Dendritic cell treated with granulocyte-macrophage colony-stimulating factor and Interleukin-4, amounts not matched to agents 40 ng/mL and 50 ng/mL, for 4 days (primary cell): ENCODE measurements at regions not wholly inside any gene's neighbourhood (a gene's known extent, or its start where the extent isn't known, plus 50 kb on each side); places are given as distances from the start of the nearest gene placed in this dataset.
"Not testable (repeated sequence)": the region's sequence is repeated elsewhere in the genome, so short reads cannot be mapped to it uniquely, and the experiment has no call there.

Source experiments
- H3K27ac Mint-ChIP-seq: one replicate; pipeline ENCODE4 v1.8.0; 2022; ENCODE audit warnings: mild to moderate bottlenecking, mixed read lengths
- H3K27me3 Mint-ChIP-seq: one replicate; pipeline ENCODE4 v1.8.0; 2022; ENCODE audit warnings: mild to moderate bottlenecking, mixed read lengths
- H3K36me3 Mint-ChIP-seq: one replicate; pipeline ENCODE4 v1.8.0; 2022; ENCODE audit warnings: low read depth, mixed read lengths
- H3K4me1 Mint-ChIP-seq: one replicate; pipeline ENCODE4 v1.8.0; 2022; ENCODE audit warnings: low read depth, mixed read lengths
- H3K4me3 Mint-ChIP-seq: one replicate; pipeline ENCODE4 v1.8.0; 2022; ENCODE audit warnings: mild to moderate bottlenecking, moderate library complexity, mixed read lengths
- H3K9me3 Mint-ChIP-seq: one replicate; pipeline ENCODE4 v1.8.0; 2022; ENCODE audit warnings: mixed read lengths
- intact Hi-C: fragments of 100-400 bp; cut with micrococcal nuclease; formaldehyde crosslinking; loops from one replicate; pipeline ENCODE4 v1.15.0; 2022

DNA sequence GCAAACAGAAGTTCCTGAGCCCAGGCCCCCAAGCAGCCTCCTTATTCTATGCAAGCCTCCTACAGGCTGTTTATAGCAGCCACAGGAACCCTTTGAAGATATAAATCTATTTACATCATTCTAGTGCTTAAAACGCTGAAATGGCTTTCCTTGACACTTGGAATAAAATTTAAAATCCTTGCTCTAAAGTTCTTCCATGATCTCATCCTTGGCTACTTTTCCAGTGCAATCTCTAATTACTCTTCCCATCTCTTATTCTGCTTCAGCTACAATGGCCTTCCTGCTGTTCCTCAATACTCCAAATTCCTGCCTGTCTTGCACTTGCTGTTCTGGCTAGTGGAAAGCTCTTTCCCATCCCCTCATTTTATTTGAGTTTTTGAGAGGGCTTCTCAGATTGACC, 634.2 kb upstream of the NR3C2 start:
- Mint-ChIP-seq H3K4me3 (no peak overlapping the region), H3K36me3 (no peaks in the 10 kb centered on the region), H3K9me3 (peaks cover 38% of the 10 kb centered on the region), H3K27me3 (no peaks in the 10 kb centered on the region), H3K27ac (no peak overlapping the region), H3K4me1 (no peaks in the 10 kb centered on the region)
- intact Hi-C loops: no loop called here

DNA sequence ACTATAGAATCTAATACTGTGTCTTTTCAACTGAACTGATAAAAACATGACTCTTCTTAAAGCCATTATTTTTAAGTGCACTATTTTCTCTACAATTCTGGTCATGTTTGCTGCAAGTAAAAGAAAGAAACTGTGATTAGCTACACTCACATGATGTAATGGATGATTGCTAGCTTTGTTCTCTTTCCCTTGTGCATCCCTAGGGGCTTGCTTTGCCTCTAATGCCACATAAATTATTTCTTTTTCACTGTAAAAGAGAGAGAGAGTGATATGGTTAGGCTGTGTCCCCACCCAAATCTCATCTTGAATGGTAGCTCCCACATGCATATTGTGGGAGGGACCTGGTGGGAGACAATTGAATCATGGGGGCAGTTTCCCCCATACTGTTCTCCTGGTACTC, 630.2 kb upstream of the NR3C2 start:
- Mint-ChIP-seq H3K9me3 (peaks cover 38% of the 10 kb centered on the region), H3K4me3 (no peak overlapping the region), H3K27ac (no peak overlapping the region), H3K27me3 (no peaks in the 10 kb centered on the region), H3K36me3 (no peaks in the 10 kb centered on the region), H3K4me1 (no peaks in the 10 kb centered on the region)
- intact Hi-C loops: no loop called here

DNA sequence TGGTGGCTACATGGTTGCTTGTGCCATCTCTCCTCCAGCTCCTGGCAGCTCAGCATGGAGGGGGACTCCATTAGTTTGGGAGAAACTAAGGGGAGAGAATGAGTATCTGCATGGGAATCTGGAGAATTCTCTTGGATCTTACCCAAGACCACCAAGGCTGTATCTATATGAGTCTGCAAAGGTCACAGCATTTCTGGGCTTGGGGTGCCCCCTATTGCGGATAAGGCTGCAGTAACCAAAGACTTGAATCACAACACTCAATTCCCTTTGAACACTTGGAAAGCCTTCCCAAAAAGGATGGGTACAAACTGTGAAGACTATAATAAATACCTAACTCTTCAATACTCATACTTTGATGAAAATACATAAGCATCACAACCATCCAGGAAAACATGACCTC, 623.5 kb upstream of the NR3C2 start:
- H3K4me3 Mint-ChIP-seq: no peak overlapping the region
- no peaks in the 10 kb centered on the region for H3K36me3 Mint-ChIP-seq
- H3K27me3 Mint-ChIP-seq: no peaks in the 10 kb centered on the region
- intact Hi-C loops: no loop called here
- no peak overlapping the region for H3K27ac Mint-ChIP-seq
- H3K9me3 Mint-ChIP-seq: peaks cover 48% of the 10 kb centered on the region
- no peaks in the 10 kb centered on the region for H3K4me1 Mint-ChIP-seq

DNA sequence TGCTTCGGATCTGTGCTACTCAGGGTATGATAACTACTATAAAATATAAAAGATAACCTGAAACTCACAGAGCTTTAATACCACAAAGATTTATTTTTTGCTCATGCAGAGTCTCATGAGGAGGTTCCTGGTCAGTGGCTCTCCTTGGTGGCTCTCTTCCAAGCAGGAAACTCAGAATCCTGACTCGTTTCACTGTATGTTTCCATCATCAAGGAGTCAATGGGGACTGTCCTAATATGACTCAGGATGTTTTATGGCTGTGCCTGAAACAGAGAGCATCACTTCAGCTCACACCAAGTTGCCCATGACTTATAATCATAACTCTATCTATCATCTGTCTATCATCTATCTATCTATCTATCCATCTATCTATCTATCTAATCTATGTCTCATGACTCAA, 620.8 kb upstream of the NR3C2 start:
- no peaks in the 10 kb centered on the region for H3K4me1 Mint-ChIP-seq

DNA sequence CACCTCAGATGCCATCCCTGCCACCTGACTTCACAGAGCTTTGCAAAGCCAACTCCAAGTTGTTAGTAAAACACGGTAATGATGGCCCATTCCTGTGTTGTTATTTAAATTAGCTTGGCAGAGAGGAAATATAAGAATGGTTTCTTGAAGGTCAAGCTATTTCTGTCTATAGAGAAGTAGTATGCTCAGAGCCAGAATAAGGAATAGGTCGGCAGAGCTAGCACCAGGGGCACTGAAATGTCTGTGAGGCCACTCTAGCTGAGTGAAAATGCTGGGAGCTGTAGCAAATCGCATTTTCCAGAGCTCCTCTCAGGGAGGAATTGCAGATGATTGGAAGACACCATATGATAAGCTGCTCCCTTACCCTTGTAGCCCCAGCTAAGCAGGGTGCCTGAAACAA, 615.4 kb upstream of the NR3C2 start:
- intact Hi-C loops: no loop called here
- H3K27me3 Mint-ChIP-seq: no peaks in the 10 kb centered on the region
- no peak overlapping the region for H3K27ac Mint-ChIP-seq
- H3K9me3 Mint-ChIP-seq: no peaks in the 10 kb centered on the region
- no peak overlapping the region for H3K4me3 Mint-ChIP-seq
- H3K36me3 Mint-ChIP-seq: no peaks in the 10 kb centered on the region
- no peaks in the 10 kb centered on the region for H3K4me1 Mint-ChIP-seq

More for the DNA sequence above, 620.8 kb upstream of the NR3C2 start:
- Mint-ChIP-seq H3K27me3 (no peaks in the 10 kb centered on the region), H3K27ac (no peak overlapping the region), H3K36me3 (no peaks in the 10 kb centered on the region), H3K4me3 (no peak overlapping the region), H3K9me3 (peaks cover 44% of the 10 kb centered on the region)
- intact Hi-C loops: no loop called here

DNA sequence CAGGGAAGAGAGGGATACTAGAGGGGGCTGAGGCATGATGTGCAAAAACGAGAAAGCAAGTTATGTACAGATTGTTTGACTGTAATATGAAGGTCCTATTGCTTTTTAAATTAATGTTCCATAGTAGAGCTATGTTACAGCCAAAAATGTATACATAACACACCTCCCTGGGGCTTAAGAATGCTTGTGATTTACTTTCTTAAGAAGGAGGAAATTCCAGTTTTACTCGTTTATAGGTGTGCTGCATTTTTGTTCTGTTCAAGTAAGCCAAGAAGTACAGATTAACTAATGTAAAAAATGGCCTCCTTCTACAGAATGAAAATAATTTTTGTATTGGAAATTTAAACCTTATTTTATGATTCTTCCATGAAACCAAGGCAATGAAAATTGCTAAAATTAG, 614.4 kb upstream of the NR3C2 start:
- Mint-ChIP-seq H3K4me1 (no peaks in the 10 kb centered on the region), H3K4me3 (no peak overlapping the region), H3K27me3 (no peaks in the 10 kb centered on the region), H3K36me3 (no peaks in the 10 kb centered on the region), H3K27ac (no peak overlapping the region), H3K9me3 (no peaks in the 10 kb centered on the region)
- intact Hi-C loops: no loop called here

DNA sequence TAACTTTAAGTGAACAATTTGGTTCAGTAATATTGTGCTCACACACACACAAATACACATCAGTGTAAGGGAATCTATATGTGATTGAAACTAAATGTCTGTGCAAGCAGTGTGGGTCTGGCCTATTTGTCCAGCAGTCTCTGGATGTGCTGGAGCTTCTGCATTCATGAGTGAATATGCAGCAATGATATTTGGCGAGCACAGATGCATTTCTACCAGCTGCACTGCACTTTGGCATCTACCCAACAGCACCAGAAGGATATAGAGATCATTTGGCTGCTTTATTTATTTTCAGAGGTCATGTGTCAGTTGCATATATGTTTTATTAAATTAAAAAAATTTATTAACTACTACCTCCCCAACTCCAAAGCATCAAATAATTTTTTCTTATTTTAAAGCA, 613.4 kb upstream of the NR3C2 start:
- no peak overlapping the region for H3K27ac Mint-ChIP-seq
- no peaks in the 10 kb centered on the region for H3K4me1 Mint-ChIP-seq
- no peaks in the 10 kb centered on the region for H3K36me3 Mint-ChIP-seq
- H3K27me3 Mint-ChIP-seq: no peaks in the 10 kb centered on the region
- intact Hi-C loops: no loop called here
- H3K4me3 Mint-ChIP-seq: no peak overlapping the region
- no peaks in the 10 kb centered on the region for H3K9me3 Mint-ChIP-seq

DNA sequence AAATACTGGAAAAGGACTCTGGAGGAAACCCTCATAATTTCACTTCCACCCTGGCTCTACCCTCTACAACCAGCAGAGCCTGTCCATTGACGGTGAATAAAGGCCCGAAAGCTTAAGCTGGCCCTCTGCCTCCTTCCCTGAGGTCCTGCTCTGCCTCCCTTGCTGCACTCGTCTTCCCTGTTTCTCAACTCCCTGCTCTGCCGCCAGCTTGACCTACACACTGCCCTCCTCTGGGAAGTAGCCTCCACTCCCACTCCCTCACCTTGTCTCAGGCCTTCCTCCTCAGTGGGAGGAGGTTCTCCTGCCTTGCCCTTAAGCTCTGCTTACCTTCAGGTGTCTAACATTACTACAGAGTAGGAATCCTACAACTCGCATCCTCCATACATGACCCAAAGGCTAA, 608.6 kb upstream of the NR3C2 start:
- Mint-ChIP-seq H3K36me3 (no peaks in the 10 kb centered on the region), H3K27me3 (no peaks in the 10 kb centered on the region), H3K27ac (no peak overlapping the region), H3K4me3 (no peak overlapping the region), H3K9me3 (no peaks in the 10 kb centered on the region), H3K4me1 (no peaks in the 10 kb centered on the region)
- intact Hi-C loops: no loop called here

DNA sequence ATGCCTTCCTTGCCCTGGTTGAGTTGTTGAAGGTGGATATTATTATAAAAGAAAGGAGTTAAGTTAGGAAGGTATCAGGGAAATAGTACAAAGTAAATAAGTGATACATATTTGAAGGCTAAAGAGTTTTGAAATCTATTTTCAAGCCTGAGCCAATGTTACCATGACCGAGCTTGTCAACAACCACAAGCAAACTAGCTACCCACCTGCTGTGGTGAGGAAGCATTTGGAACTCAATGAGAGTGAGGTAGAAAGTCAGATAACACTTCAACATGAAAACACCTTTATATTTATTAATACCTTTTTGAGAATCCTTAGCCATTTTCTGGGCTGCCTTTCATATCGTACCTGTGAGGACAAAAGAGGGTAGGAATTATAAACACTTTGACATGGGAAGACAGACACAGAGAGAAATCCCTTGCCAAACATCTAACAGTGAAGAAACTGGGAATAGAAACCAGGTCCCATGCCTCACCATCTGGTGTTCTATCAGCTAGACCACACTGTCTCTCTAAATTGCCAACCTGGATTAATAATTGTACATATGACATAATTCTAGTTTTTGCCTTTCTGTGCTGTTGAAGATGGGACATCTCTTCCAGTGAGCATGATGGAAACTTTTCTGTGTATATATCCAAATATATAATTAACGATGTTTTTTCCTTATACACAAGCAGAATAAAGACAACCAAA, 606.4 kb upstream of the NR3C2 start:
- Mint-ChIP-seq H3K36me3 (no peaks in the 10 kb centered on the region), H3K27me3 (no peaks in the 10 kb centered on the region), H3K4me1 (no peaks in the 10 kb centered on the region), H3K4me3 (no peak overlapping the region), H3K9me3 (peaks cover 9% of the 10 kb centered on the region), H3K27ac (no peak overlapping the region)
- intact Hi-C loops: no loop called here

DNA sequence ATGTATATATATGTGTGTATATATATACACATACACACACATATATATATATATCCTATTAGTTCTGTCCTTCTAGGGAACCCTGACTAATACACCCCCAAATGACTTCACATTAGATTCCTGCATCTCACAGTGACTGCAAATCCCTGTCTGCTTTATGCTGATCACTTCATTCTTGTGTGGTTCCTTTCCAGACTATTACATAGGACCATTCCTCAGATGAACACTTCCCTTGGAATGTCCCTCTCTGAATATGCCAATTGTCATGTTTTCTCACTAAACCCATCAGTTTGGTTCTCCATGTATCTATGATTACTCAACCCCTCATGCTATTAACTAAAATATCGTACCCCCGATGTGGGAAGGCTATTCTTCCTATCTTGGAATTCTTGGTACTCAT, 605.2 kb upstream of the NR3C2 start:
- Mint-ChIP-seq H3K27me3 (no peaks in the 10 kb centered on the region), H3K27ac (no peak overlapping the region), H3K36me3 (no peaks in the 10 kb centered on the region), H3K4me3 (no peak overlapping the region), H3K9me3 (peaks cover 19% of the 10 kb centered on the region), H3K4me1 (no peaks in the 10 kb centered on the region)
- intact Hi-C loops: no loop called here

DNA sequence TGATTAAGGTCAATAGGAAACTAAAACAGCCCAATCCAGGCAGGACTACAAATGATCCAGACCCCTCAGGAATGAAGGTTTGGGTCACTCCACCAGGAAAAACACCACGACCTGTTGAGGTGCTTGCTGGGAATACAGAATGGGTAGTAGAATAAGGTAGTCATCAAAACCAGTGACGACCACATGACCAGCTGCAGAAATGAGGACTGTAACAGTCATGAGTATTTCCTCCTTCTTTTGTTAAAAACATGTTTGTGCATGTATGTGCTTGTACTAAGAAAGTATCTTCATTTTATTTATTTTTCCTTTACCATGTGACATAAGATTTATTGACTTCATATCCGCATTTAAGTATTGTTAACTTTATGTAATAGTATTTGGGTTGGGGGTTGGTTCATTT, 603.5 kb upstream of the NR3C2 start:
- Mint-ChIP-seq H3K9me3 (peaks cover 19% of the 10 kb centered on the region), H3K27ac (no peak overlapping the region), H3K4me1 (no peaks in the 10 kb centered on the region), H3K27me3 (no peaks in the 10 kb centered on the region), H3K36me3 (no peaks in the 10 kb centered on the region), H3K4me3 (no peak overlapping the region)
- intact Hi-C loops: no loop called here

DNA sequence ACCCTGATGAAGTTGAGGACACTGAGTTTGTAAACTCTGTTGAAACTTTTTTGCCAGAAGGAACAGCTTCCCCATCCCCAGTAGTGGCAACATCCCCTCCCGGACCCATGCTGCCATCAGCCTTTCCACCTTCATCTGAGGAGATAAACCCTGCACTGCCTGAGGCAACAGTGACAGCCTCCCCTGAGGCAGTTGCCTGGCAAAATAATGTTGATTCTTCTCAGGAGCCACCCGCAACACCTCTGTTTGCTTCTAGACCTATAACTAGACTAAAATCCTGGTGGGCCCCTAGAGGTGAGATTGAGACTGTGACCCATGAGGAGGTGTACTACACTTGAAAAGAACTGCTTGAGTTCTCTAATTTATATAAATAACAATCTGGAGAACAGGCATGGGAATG, 597.6 kb upstream of the NR3C2 start:
- H3K27me3 Mint-ChIP-seq, H3K36me3 Mint-ChIP-seq, H3K4me3 Mint-ChIP-seq, H3K27ac Mint-ChIP-seq, intact Hi-C loops, H3K4me1 Mint-ChIP-seq: not testable (repeated sequence)
- H3K9me3 Mint-ChIP-seq: peaks cover 29% of the 10 kb centered on the region

DNA sequence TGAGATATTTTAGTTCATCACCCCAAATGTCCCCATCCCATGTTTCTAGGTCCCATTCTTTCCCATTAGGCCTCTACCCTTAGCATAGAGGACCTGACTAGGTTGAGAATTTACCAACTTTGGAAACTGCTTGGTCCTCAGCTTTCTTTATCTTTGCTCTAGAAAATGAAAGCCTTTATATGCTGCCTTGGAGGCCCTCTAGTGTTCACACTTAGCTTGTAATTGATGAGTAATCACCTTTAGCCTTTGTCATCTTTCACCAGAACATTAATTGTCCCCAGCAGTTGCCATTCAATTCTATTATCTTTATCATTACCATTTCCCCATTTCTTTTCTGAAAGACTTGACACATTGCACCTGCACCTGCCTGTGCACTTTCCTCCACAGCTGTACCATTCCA, 589.2 kb upstream of the NR3C2 start:
- Mint-ChIP-seq H3K36me3 (no peaks in the 10 kb centered on the region), H3K9me3 (no peaks in the 10 kb centered on the region), H3K27ac (no peak overlapping the region), H3K4me1 (no peaks in the 10 kb centered on the region), H3K27me3 (no peaks in the 10 kb centered on the region), H3K4me3 (no peak overlapping the region)
- intact Hi-C loops: no loop called here

DNA sequence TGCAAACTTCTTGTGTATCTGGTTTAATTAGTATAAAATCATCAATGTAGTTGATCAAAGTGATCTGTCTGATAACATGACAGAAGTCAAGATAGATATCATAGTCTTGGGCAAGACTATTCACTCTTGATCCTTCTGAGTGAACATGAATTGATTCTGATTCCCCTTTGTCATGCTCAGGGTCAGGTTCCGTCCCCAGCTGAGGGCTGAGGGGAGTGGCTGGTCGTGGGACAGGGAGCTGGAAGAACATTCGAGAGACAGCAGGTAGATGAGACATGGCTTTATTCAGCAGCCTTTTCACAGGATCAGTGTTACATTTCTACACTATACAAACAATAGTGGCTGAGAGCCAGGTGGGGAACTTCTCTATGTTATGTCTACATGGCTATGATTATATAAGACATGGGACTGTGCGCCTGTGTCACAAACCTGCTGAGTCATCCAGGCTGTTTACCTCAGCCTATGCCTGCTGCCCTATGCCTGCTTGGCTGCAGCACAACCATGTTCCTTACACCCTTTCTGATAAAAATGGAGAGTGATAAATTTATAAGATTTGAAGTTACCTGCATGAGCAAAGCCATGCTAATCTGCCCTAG, 586.9 kb upstream of the NR3C2 start:
- Mint-ChIP-seq H3K4me3 (no peak overlapping the region), H3K27me3 (no peaks in the 10 kb centered on the region), H3K4me1 (no peaks in the 10 kb centered on the region), H3K27ac (no peak overlapping the region), H3K36me3 (no peaks in the 10 kb centered on the region), H3K9me3 (no peaks in the 10 kb centered on the region)
- intact Hi-C loops: no loop called here

DNA sequence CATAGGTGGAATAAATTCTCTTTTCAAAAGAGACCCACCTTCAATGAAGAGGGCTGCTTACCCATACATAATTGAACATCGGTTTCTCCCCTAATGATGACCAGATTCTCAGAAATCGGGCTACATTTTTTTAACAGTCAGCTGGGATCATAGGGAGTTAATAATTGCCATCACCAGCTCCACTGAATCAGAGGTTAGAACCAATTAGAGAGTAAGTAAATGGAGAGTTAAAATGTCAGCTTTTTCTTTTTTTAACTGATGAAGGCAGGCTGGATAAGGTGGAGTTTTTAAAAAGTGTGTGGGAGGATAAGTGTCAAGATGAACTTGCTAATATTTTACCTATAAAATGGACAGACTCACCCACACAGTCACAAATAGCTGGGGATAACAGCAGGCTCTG, 584.5 kb upstream of the NR3C2 start:
- Mint-ChIP-seq H3K27ac (no peak overlapping the region), H3K27me3 (no peaks in the 10 kb centered on the region), H3K36me3 (no peaks in the 10 kb centered on the region), H3K4me1 (no peaks in the 10 kb centered on the region), H3K4me3 (no peak overlapping the region), H3K9me3 (no peaks in the 10 kb centered on the region)
- intact Hi-C loops: no loop called here
